Activated naive CD4-positive, alpha-beta T cell treated with anti-CD3 and anti-CD28 coated beads, Interleukin-2, amount 50 U/mL, for 24 hours (primary cell): ENCODE measurements at regions not wholly inside any gene's neighbourhood (a gene's known extent, or its start where the extent isn't known, plus 50 kb on each side); places are given as distances from the start of the nearest gene placed in this dataset.
"Not testable (repeated sequence)": the region's sequence is repeated elsewhere in the genome, so short reads cannot be mapped to it uniquely, and the experiment has no call there.

ENCODE experiments used
- H3K27ac Mint-ChIP-seq: one replicate; pipeline ENCODE4 v1.8.0; 2021; ENCODE audit warnings: mild to moderate bottlenecking, mixed read lengths
- H3K27me3 Mint-ChIP-seq: one replicate; pipeline ENCODE4 v1.8.0; 2021; ENCODE audit warnings: mixed read lengths
- H3K36me3 Mint-ChIP-seq: one replicate; pipeline ENCODE4 v1.8.0; 2021; ENCODE audit warnings: mixed read lengths
- H3K4me1 Mint-ChIP-seq: one replicate; pipeline ENCODE4 v1.8.0; 2021; ENCODE audit warnings: mixed read lengths
- H3K4me3 Mint-ChIP-seq: one replicate; pipeline ENCODE4 v1.8.0; 2021; ENCODE audit warnings: mild to moderate bottlenecking, mixed read lengths
- H3K9me3 Mint-ChIP-seq: one replicate; pipeline ENCODE4 v1.8.0; 2021; ENCODE audit warnings: mixed read lengths

- H3K27ac Mint-ChIP-seq, H3K27me3 Mint-ChIP-seq, H3K4me3 Mint-ChIP-seq, H3K4me1 Mint-ChIP-seq, H3K36me3 Mint-ChIP-seq: not testable (repeated sequence)
- H3K9me3 Mint-ChIP-seq, result peaks cover 15% of the 10 kb centered on the region
Measured at GRCh38 chr15:54781220-54781619, 415.5 kb downstream of the RSL24D1 start.

GRCh38 chr15:54779271-54779670 is 417.5 kb downstream of the RSL24D1 start:
- Mint-ChIP-seq H3K27me3 (peaks cover 4% of the 10 kb centered on the region), H3K27ac (no peak overlapping the region), H3K36me3 (no peaks in the 10 kb centered on the region), H3K4me1 (no peaks in the 10 kb centered on the region), H3K9me3 (peaks cover 7% of the 10 kb centered on the region), H3K4me3 (no peak overlapping the region)

- no peaks in the 10 kb centered on the region for H3K36me3 Mint-ChIP-seq
- H3K4me3 Mint-ChIP-seq, result no peak overlapping the region
- H3K9me3 Mint-ChIP-seq, result no peaks in the 10 kb centered on the region
- no peaks in the 10 kb centered on the region for H3K4me1 Mint-ChIP-seq
- H3K27me3 Mint-ChIP-seq, result peaks cover 4% of the 10 kb centered on the region
- no peak overlapping the region for H3K27ac Mint-ChIP-seq
Measured at GRCh38 chr15:54776410-54776809, 420.3 kb downstream of the RSL24D1 start.

GRCh38 chr15:54772663-54773062 is 424.1 kb downstream of the RSL24D1 start:
- H3K4me3 Mint-ChIP-seq, result no peak overlapping the region
- no peak overlapping the region for H3K27ac Mint-ChIP-seq
- H3K4me1 Mint-ChIP-seq, result no peaks in the 10 kb centered on the region
- no peaks in the 10 kb centered on the region for H3K27me3 Mint-ChIP-seq
- H3K36me3 Mint-ChIP-seq, result no peaks in the 10 kb centered on the region
- peaks cover 4% of the 10 kb centered on the region for H3K9me3 Mint-ChIP-seq

GRCh38 chr15:54749461-54749860 is 447.3 kb downstream of the RSL24D1 start:
- H3K36me3 Mint-ChIP-seq, H3K4me3 Mint-ChIP-seq, H3K27me3 Mint-ChIP-seq, H3K4me1 Mint-ChIP-seq, H3K27ac Mint-ChIP-seq: not testable (repeated sequence)
- peaks cover 16% of the 10 kb centered on the region for H3K9me3 Mint-ChIP-seq

- Mint-ChIP-seq H3K27me3 (no peaks in the 10 kb centered on the region), H3K27ac (no peak overlapping the region), H3K4me3 (no peak overlapping the region), H3K9me3 (peaks cover 29% of the 10 kb centered on the region), H3K4me1 (no peaks in the 10 kb centered on the region), H3K36me3 (no peaks in the 10 kb centered on the region)
Measured at GRCh38 chr15:54722342-54722986, 474.3 kb downstream of the RSL24D1 start.

- Mint-ChIP-seq H3K9me3 (peaks cover 19% of the 10 kb centered on the region), H3K27me3 (no peaks in the 10 kb centered on the region), H3K36me3 (no peaks in the 10 kb centered on the region), H3K4me1 (no peaks in the 10 kb centered on the region), H3K27ac (no peak overlapping the region), H3K4me3 (no peak overlapping the region)
Measured at GRCh38 chr15:54719325-54719724, 477.4 kb downstream of the RSL24D1 start.

- Mint-ChIP-seq H3K4me1 (no peaks in the 10 kb centered on the region), H3K27ac (no peak overlapping the region), H3K9me3 (no peaks in the 10 kb centered on the region), H3K27me3 (no peaks in the 10 kb centered on the region), H3K4me3 (no peak overlapping the region), H3K36me3 (no peaks in the 10 kb centered on the region)
Measured at GRCh38 chr15:54707805-54708752, 488.7 kb downstream of the RSL24D1 start.

GRCh38 chr15:54687628-54688027 is 509.1 kb downstream of the RSL24D1 start:
- H3K27me3 Mint-ChIP-seq, result peaks cover 2% of the 10 kb centered on the region
- H3K4me3 Mint-ChIP-seq, result no peak overlapping the region
- H3K9me3 Mint-ChIP-seq, result no peaks in the 10 kb centered on the region
- H3K27ac Mint-ChIP-seq, result no peak overlapping the region
- H3K4me1 Mint-ChIP-seq, result no peaks in the 10 kb centered on the region
- no peaks in the 10 kb centered on the region for H3K36me3 Mint-ChIP-seq
